ENCODE measurements at regions not wholly inside any gene's neighbourhood (a gene's known extent, or its start where the extent isn't known, plus 50 kb on each side); places are given as distances from the start of the nearest gene placed in this dataset.

- no peak for TF ChIP-seq POLR2A (IDR thresholded peaks at IDR 0.05)
- no peak for TF ChIP-seq EP300 (IDR thresholded peaks at IDR 0.05; ENCODE audit: low read depth)
- TF ChIP-seq, protein P1, sequence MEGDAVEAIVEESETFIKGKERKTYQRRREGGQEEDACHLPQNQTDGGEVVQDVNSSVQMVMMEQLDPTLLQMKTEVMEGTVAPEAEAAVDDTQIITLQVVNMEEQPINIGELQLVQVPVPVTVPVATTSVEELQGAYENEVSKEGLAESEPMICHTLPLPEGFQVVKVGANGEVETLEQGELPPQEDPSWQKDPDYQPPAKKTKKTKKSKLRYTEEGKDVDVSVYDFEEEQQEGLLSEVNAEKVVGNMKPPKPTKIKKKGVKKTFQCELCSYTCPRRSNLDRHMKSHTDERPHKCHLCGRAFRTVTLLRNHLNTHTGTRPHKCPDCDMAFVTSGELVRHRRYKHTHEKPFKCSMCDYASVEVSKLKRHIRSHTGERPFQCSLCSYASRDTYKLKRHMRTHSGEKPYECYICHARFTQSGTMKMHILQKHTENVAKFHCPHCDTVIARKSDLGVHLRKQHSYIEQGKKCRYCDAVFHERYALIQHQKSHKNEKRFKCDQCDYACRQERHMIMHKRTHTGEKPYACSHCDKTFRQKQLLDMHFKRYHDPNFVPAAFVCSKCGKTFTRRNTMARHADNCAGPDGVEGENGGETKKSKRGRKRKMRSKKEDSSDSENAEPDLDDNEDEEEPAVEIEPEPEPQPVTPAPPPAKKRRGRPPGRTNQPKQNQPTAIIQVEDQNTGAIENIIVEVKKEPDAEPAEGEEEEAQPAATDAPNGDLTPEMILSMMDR (IDR thresholded peaks at IDR 0.05): no peak
- TF ChIP-seq POLR2AphosphoS5 (IDR thresholded peaks at IDR 0.05): no peak
- no peaks in the 10 kb centered on the region for H3K4me1 ChIP-seq
- DNase-seq: no peak
- H3K36me3 ChIP-seq: no peaks in the 10 kb centered on the region
- H3K27ac ChIP-seq: no peak overlapping the region
- in situ Hi-C loops (cut with MboI; ENCODE audit: low pct_ligation_motif_present in 1 of 4, low pct_unique_long_range_greater_than_20kb in 1 of 4, low sequenced_read_pairs in 3 of 4): no loop called here
- intact Hi-C loops (cut with DNase I; ENCODE audit: low total_unique reads): no loop called here
- no peaks in the 10 kb centered on the region for H3K27me3 ChIP-seq
- no peaks in the 10 kb centered on the region for H3K9me3 ChIP-seq
- H3K4me3 ChIP-seq: no peak overlapping the region
- WGBS, 2 donors (ENCODE audit: low coverage in 1 of 2): 51 to 61% methylated on average over 2 of the region's 2 CpGs
Measured at GRCh38 chr6:74311431-74311830, 615.4 kb downstream of the CD109 start.

- in situ Hi-C loops (cut with MboI; ENCODE audit: low pct_ligation_motif_present in 1 of 4, low pct_unique_long_range_greater_than_20kb in 1 of 4, low sequenced_read_pairs in 3 of 4): no loop called here
- no peak overlapping the region for H3K4me3 ChIP-seq
- no peaks in the 10 kb centered on the region for H3K4me1 ChIP-seq
- TF ChIP-seq EP300 (IDR thresholded peaks at IDR 0.05; ENCODE audit: low read depth) (no peak), POLR2A (IDR thresholded peaks at IDR 0.05) (no peak), POLR2AphosphoS5 (IDR thresholded peaks at IDR 0.05) (no peak)
- TF ChIP-seq, protein P1 (IDR thresholded peaks at IDR 0.05): no peak
- no peaks in the 10 kb centered on the region for H3K9me3 ChIP-seq
- no peak for DNase-seq
- H3K27ac ChIP-seq: no peak overlapping the region
- H3K27me3 ChIP-seq: no peaks in the 10 kb centered on the region
- 29 to 46% methylated on average over 2 to 3 of the region's 3 CpGs for WGBS, 2 donors (ENCODE audit: low coverage in 1 of 2)
- intact Hi-C loops (cut with DNase I; ENCODE audit: low total_unique reads): no loop called here
- H3K36me3 ChIP-seq: no peaks in the 10 kb centered on the region
Measured at GRCh38 chr6:74289884-74290283, 593.9 kb downstream of the CD109 start.

DNA sequence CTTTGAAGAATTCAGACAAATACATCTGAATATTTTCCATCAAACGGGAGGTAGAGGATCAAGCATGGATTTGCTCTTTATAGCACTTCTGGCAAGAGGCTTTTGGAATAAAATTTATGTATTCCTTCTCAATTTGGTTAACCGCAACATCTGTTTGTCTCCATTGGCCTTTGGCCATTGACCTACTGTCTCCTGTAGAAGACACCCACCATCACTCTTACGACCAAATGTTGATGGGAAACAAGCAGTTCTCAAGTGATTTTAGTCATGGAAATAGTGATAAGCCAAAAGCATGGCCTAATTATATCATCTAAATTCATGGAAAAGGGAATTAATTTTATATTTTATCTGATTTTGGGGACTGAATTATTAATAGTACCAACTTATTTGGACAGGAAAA is 591.9 kb downstream of the CD109 start:
- no peak for TF ChIP-seq POLR2A (IDR thresholded peaks at IDR 0.05)
- peak in 1 of 3 donors; percentile 24 for TF ChIP-seq POLR2AphosphoS5 (IDR thresholded peaks at IDR 0.05)
- H3K4me1 ChIP-seq: no peaks in the 10 kb centered on the region
- WGBS, 2 donors (ENCODE audit: low coverage in 1 of 2): 60 to 90% methylated on average over 3 of the region's 3 CpGs
- in situ Hi-C loops (cut with MboI; ENCODE audit: low pct_ligation_motif_present in 1 of 4, low pct_unique_long_range_greater_than_20kb in 1 of 4, low sequenced_read_pairs in 3 of 4) (no loop called here), intact Hi-C loops (cut with DNase I; ENCODE audit: low total_unique reads) (no loop called here)
- H3K9me3 ChIP-seq: no peaks in the 10 kb centered on the region
- H3K36me3 ChIP-seq: no peaks in the 10 kb centered on the region
- H3K27me3 ChIP-seq: no peaks in the 10 kb centered on the region
- H3K27ac ChIP-seq: no peak overlapping the region
- no peak overlapping the region for H3K4me3 ChIP-seq
- DNase-seq: no peak

GRCh38 chr6:74287441-74287840 is 591.4 kb downstream of the CD109 start:
- no peaks in the 10 kb centered on the region for H3K27me3 ChIP-seq

DNA sequence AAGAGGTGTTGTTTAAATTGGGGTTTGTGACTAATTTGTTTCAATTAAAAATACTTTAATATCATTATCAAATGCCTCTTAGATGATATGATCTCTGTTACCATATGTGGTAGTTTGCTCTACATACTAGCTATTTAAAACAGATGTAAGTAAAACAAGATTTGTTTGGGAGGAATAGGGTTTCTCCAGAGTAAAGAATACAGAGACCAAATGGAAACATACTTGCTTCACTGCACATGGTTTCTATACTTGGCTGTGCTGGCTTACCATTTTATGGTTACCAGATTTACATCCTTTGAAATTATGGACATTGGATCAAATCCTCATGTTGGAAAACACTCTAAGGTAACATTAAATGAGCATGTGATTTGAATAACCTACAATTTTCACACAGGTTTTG is 588.3 kb downstream of the CD109 start:
- H3K27me3 ChIP-seq: no peaks in the 10 kb centered on the region
- H3K4me3 ChIP-seq: no peak overlapping the region
- intact Hi-C loops (cut with DNase I; ENCODE audit: low total_unique reads) (no loop called here), in situ Hi-C loops (cut with MboI; ENCODE audit: low pct_ligation_motif_present in 1 of 4, low pct_unique_long_range_greater_than_20kb in 1 of 4, low sequenced_read_pairs in 3 of 4) (no loop called here)
- no peaks in the 10 kb centered on the region for H3K36me3 ChIP-seq
- no peak for DNase-seq
- H3K27ac ChIP-seq: no peak overlapping the region
- no peaks in the 10 kb centered on the region for H3K4me1 ChIP-seq
- TF ChIP-seq, protein P1 (IDR thresholded peaks at IDR 0.05): no peak
- no peak for TF ChIP-seq EP300 (IDR thresholded peaks at IDR 0.05; ENCODE audit: low read depth)
- no peaks in the 10 kb centered on the region for H3K9me3 ChIP-seq

More at GRCh38 chr6:74287441-74287840, 591.4 kb downstream of the CD109 start:
- H3K27ac ChIP-seq: no peak overlapping the region
- TF ChIP-seq, protein P1 (IDR thresholded peaks at IDR 0.05): no peak
- TF ChIP-seq POLR2A (IDR thresholded peaks at IDR 0.05) (no peak), POLR2AphosphoS5 (IDR thresholded peaks at IDR 0.05) (no peak), EP300 (IDR thresholded peaks at IDR 0.05; ENCODE audit: low read depth) (no peak)
- DNase-seq: no peak
- no peaks in the 10 kb centered on the region for H3K9me3 ChIP-seq
- intact Hi-C loops (cut with DNase I; ENCODE audit: low total_unique reads): no loop called here
- no peaks in the 10 kb centered on the region for H3K36me3 ChIP-seq
- no peaks in the 10 kb centered on the region for H3K4me1 ChIP-seq
- no peak overlapping the region for H3K4me3 ChIP-seq
- in situ Hi-C loops (cut with MboI; ENCODE audit: low pct_ligation_motif_present in 1 of 4, low pct_unique_long_range_greater_than_20kb in 1 of 4, low sequenced_read_pairs in 3 of 4): no loop called here
- 47 to 58% methylated on average over 2 of the region's 2 CpGs for WGBS, 2 donors (ENCODE audit: low coverage in 1 of 2)

Data from transverse colon (tissue), 4 donors.